CMK (cell line): ENCODE measurements at regions not wholly inside any gene's neighbourhood (a gene's known extent, or its start where the extent isn't known, plus 50 kb on each side); places are given as distances from the start of the nearest gene placed in this dataset.

Source experiments
- DNase-seq: peaks from one replicate; pipeline ENCODE4 v3.0.0-alpha.2; 2010; ENCODE audit warnings: low read depth

DNA sequence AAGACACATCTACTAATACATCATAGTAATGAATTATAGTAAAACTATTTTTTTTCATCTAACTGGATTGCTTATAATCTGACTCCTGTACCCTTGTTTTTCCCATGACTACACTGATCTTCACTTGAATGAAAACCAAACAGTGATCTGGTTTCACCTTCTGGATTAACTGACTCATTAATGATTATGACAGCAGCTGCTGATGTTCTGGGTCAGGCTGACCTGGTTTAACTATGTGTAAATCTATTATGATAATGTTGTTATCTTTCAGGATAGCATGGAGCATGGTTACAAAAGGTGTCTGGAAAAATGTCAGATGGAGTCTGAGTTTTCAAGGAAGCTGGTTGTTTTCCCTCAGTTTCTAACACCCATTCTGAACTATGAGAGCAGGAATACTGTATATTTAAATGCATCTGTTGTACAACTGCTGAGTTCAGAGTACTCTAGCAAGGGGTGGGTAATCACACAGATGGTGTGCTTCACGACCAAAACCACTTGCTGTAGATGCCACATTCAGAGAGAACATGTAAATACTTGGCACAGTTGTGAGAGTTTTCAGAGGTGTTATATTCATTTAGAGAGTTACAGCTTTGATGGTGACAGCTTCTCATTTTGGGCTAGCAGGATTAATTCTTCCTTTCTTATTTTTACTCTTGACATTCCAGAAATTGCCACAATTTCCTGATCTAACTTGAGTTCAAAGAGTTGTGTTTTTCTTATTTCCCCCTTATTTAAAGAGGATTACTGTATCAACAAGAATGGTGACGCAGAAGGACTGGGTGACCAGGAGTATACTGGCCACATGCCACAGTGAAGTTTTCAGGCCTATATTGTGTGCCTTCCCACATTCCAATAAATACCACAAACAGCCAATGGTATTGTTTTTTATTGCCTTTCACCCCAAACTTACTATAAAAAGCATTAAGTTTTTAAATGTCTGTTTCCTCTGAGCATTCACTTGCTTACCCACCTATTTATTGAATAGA is 249.7 kb upstream of the TET2 start:
- DNase-seq, result no peak

DNA sequence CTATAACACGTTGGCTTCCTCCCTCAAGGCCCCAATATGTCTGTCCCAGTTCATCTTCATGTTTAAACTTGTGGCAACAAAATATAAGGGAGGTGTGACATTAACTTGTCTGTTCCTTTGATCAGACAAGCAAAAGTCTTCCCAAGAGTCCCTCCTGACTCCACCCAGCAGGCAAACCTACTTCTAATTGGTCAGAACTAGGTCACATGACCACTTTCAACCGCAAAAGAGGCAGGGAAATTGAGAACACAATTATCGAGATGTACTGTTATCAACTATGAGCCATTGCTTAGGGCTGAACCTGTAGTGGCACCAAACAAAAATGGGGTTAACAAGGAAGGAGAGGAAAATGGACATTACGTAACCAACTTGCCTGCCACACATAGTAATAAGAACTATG is 246.8 kb upstream of the TET2 start:
- no peak for DNase-seq

DNA sequence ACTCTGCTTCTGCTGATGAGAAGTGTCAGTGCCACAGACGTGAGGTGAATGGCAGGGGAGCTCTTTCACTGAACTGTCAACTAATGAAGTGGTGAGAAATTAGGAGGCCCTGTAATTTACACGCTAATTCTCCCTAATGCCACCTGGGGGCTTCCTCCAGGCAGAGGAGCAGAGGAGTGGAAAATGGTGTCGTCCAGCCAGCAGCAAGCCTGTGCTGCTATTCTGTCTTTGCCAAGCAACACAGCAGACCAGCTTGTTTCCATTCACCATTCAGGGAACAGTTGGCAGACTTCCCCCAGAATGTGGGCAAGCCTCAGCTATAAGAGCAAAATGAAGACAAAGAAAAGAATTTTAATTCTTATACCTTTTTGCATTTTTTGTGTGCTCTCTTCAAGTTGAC is 245.2 kb upstream of the TET2 start:
- DNase-seq, result no peak

DNA sequence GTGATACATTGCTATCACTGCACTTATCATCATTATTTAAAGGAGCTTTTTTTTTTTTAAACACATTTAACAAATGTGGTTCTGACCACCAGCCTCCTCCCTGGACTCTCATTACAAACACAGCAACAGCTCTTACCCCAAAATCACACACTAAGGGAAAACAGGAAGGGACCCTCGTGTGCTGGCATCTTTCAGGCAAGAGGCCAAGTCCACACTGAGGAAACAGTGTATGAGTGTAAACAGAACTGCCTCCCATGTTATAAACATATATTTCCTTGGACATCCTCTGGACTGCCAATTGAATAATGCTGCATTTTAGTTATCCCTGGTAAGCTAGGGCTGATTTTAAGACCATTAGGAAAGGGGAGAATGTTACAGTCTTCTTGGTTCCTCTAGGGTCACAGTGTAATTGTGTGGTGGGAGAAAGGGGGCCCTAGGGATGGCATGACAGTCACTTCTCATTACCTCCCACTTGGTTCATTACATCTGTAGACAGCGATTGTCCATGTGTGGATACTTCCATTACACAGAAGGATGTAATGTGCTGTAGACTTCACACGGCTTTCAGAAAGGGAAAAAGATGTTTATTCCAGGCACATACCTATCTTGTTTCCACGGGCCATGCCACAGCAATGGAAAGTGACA is 244.6 kb upstream of the TET2 start:
- DNase-seq, result no peak

DNA sequence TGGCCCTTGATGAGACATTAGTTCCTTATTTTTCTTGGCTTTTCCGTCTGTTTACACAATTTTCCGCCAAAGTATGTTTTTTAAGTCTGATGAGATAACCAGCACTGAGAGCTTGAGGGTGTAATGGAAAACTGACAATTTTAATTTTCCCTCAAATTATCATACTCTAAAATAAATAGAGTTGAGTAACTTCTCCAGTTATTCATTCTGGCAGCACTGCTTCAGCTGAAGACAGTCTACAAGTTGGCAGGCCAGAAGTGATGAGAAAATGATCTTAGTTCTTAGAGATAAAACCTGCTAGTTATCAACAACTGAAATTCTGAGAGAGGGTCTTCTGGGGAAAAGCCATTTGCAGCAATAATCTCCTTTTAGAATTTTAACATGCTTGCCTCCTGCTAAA is 241.6 kb upstream of the TET2 start:
- no peak for DNase-seq

DNA sequence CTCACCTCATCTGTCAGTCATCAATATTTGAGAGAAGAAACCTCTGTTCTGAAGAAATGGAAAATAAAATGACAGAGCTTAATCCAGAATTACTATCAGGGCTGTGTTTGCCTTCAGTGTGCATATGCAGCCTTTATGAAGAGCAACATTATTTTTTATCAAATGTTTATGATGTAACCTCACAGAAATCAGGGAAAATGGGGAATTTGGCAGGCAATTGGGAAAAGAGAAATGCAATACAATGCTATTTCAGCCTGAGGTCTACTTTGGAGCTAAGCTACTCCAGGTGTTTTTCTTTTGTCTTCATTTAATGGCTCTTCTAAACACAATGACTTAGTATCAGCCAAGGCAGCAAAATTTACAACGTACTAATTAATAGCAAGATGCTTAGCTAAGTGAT is 241.1 kb upstream of the TET2 start:
- no peak for DNase-seq

DNA sequence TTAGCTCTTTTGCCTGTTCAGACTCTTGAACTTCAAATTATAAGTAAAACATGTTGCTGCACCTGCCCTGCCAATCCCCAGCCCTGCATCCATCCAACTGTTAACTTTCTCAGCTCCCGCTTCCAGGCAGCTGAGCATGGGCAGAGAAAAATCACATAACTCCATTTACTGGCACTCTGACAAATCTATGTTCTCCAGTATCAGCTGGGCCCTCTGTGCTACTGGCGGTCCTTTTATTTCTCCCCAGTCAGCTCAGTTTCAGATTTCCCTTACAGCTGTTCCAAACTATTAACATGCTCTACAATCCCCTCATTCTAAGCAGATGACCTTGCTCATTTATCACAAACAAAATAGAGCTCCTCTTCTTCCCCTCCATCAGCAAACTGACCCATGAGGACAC is 240.4 kb upstream of the TET2 start:
- no peak for DNase-seq

DNA sequence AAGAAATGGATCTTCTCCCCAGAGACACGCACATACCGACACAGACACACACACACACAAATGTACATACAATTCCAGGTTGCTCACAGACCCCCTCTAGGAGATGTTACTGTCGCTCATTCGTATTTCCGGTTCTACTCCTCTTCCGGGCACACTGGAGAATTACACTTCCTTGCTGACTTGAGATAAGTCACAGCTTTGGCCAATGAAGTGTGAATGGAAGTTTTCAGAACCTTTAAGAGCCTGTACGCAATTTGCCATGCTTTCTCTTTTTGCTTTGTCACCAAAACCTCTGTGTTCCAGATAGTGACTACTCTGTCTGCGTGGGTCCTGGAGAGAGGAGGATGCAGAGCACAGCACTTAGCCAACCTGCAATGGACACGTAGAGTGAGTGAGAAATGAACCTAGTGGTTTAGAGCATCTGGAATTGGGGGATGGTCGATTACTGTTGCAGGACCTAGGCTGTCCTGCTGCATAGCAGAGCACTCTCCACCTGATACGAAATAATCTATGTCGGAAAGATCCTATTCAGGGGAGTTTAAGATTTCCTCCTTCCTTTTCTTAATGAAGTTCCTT is 239.5 kb upstream of the TET2 start:
- DNase-seq, result no peak

DNA sequence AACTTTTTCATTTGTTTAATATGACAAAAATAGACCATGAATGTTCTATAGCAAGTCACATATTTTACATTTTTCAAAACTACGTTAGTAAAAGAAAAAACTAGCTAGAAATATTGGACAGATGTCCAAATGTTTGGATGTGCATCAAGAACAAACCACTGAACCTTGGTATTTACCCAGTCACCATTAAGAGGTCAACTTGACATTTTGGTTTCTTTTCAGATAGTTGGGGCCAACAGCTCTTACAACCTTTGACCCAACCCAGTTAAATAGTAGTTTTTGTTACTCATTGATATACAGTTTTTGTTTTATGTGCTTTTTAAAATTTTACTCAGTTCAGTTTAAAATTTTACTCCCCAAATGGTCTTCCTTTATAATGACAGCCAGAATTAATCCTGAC is 238.7 kb upstream of the TET2 start:
- DNase-seq, result no peak

DNA sequence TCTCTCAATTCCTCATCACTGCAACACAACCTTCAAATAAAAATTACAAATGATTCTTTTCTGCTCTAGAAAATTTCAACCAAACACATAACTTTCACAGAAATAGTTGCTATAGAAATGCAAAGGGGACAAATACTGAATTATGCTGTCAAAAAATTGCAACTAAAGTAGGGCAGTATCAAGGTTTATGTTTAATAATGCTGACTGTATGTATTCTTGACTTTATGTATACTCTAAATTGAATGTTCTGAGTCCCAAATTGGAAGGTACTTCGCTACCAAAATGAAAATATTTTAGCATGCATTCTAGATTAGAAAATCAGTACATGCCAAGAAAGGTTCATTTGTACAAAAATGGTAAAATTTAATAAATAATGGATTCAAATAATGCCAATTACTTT is 237.3 kb upstream of the TET2 start:
- DNase-seq, result no peak

DNA sequence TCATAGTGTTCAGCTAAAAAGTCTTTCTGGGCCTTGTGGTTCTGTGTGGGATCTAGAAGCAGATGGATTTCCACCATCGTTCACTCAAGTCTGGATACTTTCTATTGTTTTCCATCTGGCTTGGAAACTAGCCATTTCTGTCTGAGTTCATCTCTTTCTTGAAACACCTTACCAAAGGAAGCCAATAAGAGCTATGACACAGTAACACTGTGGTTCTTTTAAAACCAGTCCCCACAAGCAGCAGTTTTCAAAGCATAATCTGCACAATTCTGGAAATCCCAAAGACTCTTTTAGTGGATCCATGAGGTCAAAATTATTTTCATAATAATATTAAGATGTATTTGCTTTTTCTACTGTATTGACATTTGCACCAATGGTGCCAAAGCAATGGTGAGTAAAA is 234.2 kb upstream of the TET2 start:
- no peak for DNase-seq

DNA sequence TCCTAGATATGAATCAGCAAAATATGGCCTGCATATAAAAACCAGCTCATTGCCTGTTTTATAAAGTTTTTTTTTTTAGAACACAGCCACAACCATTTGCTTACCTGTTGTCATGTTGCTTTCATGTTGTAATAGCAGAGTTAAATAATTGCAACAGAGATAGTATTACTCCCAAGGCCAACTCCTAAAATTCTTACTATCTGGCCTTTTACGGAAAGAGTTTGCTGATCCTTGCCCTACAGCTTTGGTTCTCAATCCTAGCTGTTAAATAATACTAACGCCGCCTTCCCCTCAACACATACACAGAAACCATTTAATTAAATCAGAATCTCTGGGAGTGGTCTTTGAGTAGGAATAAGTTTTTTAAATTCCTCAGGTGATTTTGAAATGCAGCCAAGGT is 231.3 kb upstream of the TET2 start:
- DNase-seq, result no peak

DNA sequence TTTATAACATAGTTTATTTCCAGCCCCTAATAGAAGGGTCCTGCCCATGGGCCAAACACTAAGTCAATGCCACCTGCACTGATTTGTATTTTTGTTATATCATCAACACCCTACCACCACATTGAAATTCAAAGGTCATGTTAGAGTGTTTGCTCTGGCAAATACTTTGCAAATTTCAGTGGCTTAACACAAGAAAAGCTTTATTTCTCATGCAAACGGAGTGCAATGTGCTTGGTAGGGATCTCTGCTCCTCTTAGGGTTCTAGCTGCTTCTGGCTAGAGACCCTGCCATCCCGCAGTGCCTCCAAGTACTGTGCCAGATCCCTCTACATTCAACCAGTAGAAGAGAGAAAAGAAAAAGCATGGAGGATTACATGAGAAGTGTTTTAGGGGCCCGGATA is 230.8 kb upstream of the TET2 start:
- no peak for DNase-seq

DNA sequence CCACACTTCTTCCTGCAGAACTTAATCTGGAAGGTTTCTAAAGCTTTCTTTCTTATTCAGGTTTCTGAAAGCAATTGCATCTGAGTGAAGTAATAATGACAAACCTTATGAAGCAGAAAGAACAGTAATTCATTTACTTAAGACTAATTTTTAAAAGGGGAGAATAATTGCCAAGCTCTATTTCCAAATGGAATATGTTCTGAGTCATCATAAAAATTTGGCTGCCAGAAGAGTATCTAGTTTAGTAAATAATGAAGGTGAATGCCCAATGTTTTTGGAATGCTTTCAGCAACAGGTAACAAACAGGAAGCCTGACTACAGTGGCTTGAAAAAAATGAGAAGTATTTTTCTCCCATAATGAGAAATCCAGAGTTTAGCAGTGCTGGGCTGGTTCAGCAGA is 227.3 kb upstream of the TET2 start:
- no peak for DNase-seq

DNA sequence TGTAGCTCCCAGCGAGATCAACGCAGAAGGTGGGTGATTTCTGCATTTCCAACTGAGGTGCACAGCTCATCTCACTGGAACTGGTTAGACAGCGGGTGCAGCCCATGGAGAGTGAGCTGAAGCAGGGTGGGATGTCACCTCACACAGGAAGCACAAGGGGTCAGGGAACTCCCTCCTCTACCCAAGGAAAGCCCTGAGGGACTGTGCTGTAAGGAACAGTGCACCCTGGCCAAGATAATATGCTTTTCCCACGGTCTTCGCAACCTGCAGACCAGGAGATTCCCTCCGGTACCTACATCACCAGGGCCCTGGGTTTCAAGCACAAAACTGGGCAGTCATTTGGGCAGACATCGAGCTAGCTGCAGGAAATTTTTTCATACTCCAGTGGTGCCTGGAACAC is 216.4 kb upstream of the TET2 start:
- no peak for DNase-seq

DNA sequence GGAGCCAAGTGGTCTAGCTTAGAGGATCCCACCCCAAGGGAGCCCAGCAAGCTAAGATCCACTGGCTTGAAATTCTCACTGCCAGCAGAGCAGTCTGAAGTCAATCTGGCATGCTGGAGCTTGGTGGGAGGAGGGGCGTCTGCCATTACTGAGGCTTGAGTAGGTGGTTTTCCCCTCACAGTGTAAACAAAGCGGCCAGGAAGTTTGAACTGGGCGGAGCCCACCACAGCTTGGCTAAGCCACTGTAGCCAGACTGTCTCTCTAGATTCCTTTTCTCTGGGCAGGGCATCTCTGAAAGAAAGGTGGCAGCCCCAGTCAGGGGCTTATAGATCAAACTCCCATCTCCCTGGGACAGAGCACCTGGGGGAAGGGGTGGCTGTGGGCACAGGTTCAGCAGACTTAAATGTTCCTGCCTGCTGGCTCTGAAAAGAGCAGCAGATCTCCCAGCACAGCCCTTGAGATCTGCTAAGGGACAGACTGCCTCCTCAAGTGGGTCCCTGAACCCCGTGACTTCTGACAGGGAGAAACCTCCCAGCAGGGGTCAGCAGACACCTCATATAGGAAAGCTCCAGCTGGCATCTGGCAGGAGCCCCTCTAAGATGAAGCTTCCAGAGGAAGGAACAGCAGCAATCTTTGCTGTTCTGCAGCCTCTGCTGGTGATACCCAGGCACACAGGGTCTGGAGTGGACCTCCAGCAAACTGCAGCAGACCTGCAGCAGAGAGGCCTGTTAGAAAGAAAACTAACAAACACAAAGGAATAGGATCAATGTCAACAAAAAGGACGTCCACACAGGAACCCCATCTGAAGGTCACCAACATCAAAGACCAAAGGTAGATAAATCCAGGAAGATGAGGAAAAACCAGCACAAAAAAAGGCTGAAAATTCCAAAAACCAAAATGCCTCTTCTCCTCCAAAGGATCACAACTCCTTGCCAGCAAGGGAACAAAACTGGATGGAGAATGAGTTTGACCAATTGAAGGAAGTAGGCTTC is 215.6 kb upstream of the TET2 start:
- peak; percentile 59 for DNase-seq

DNA sequence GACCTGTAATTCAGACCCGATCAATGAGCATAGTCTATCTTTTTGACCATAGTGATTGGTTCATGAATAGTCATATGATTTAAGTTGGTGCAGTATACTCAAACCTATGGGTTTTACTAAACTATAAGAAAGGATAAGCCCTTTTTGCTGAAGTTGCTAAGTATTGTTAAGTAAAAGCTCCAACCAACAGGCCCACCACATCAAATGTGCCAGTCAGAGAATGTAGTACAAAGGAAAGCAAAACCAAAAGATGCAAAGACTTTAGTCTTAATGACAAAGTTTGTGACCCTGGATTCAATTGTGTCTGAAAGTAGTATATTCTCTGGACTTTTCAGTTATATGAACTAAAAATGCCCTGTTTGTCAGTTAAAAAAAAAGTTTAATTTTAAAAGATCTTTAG is 208.1 kb upstream of the TET2 start:
- no peak for DNase-seq

DNA sequence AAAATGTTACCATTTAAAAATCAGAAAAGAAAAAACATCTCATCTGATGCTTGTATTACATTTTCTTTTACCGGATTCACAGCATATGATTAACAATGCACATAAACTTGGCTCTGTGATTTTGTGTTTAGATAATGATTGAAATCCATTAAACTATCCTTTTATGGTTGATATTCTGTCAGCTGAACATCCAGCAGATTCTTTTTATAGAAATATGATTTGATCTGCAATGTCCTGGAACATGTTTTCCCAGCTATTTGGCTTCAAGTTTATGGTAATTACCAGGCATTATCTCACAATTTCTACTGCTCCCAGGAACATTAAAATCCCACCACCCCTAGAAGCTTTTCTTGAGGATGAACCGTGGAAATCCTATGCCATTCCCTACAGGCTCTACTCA is 205.7 kb upstream of the TET2 start:
- no peak for DNase-seq

DNA sequence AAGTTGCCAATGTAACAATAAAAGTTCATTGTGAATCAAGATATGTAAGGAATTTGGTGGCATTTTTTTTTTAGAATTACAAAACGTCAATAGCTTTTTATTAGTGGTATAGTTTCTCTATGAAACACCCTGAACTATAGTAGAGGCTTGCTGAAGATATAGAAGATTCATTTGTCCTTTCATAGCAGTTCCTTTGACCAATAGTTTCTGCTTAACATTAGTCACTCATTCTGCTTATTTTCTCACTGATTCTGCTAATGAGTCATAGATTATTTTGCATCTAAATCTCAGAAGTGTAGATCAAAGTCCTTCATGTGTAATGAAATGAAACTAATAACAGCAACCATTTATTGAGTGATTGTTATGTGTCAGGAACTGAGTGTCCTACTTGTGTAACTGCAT is 205.0 kb upstream of the TET2 start:
- no peak for DNase-seq

DNA sequence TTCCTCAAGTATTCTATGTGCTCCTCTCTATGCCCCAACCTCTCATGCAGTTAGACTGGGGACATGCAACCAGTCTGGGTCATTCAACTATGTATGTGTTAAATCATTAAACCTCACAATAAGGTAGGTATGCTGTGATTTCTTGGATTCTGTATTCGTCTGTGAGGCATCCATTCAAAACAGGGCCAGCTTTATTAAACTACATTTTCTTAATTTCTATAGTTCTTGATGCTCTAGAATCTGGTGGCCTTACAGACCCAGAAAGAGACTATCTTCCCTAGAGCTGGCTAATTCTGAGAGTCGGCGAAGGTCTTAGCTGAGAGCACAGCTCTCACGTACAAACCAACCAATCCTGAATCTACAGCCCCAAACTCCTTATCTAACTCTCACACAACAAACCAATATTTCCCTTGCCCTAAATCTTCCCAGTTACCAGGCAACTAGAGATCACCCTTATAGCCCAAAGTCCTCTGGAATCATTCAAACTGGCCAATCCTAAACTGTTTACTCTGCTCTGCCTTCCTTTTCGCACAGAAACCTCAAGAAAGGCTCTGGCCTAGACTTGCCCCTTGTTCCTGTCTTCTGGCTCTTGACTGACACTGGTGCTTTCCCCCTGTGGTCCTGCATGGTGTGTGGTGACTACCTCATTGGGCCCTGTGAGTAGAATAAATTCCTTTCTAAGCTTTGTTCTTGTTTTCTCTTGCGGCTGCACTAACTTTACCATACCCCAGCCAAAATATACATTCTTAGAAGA is 203.5 kb upstream of the TET2 start:
- peak; percentile 69 for DNase-seq

DNA sequence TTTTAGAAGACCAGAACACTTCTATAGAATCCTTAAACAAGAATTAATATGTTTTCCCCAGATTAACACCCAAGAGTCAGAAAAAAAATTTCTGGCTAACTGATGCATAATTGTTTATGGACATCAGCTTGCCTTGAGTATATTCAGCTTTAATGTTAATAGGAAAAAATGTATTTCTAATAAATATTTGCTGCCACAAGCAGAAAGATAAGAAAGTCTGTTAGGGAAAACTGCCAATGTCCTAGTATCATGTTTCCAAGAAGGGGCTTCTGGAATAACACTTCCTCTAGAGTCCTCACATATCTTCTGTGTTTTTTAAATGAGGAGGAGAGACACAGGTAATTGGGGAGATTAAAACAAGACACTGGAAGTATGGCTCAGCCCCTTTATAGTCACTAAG is 202.1 kb upstream of the TET2 start:
- no peak for DNase-seq
